Myocyte (in vitro differentiated cells): ENCODE measurements at regions not wholly inside any gene's neighbourhood (a gene's known extent, or its start where the extent isn't known, plus 50 kb on each side); places are given as distances from the start of the nearest gene placed in this dataset.

Experiments
- DNase-seq: peaks from one replicate; pipeline ENCODE4 v3.0.0-alpha.2; 2012; ENCODE audit warnings: low read depth

DNA sequence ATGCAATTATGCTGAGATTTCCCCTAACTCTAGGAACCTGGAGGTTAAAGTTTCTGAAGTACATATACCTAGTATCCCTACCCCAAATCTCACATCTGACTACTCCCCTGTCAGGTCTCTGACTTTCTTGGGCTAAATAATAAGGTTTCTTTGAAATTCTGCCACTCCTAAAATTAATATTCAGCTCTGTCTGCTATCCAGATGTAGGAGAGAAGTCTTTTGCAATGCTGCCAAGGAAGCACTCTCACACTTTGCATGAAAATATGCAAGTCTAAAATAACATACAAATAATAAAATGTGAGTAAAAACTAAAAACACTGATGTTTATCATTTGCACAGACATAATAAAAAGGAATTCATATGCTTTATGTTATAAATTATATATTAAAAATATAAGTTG lies 196.9 kb upstream of the LRFN5 start:
- DNase-seq: no peak

DNA sequence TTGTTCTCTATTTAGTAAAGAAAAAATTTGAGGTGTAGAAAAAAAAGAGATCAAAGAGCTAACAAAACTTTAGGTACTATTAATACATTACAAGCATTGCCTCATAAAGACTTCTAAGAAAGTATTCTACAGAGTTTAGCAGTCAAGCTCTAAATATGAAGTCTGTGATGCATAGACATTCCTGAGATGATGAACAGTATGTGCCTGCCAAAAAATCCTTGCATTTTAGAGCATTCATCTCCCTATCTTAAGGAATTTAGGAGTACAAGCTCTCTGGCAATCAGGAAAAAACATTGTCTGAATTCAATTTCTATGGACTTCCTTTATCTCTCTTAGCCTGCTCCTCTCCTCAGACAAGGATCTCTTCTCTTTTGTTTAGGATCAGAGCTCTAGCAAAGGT lies 202.6 kb upstream of the LRFN5 start:
- no peak for DNase-seq

GRCh38 chr14:41403360-41403759 lies 203.3 kb upstream of the LRFN5 start:
- DNase-seq: no peak

DNA sequence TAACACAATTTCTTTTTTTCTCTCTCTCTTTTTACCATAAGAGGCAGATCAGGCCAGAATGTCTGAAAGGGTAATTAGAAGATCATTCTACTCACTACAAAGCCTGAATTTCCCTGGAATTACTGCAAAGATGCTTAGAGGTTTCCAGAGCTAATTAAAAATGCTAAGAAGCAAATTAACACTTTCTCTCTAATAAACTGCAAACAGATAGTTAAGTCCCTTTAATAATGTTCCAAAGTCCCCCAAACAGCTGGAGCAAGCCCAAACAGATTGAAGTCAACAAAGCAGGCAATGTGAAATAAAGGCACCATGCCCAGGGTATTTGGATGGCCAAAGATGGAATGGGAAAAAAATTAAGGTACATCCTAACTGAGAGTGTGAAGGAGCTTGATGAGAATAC lies 208.8 kb upstream of the LRFN5 start:
- no peak for DNase-seq

- DNase-seq: no peak
These were observed 213.2 kb upstream of the LRFN5 start for GRCh38 chr14:41393512-41393911.

DNA sequence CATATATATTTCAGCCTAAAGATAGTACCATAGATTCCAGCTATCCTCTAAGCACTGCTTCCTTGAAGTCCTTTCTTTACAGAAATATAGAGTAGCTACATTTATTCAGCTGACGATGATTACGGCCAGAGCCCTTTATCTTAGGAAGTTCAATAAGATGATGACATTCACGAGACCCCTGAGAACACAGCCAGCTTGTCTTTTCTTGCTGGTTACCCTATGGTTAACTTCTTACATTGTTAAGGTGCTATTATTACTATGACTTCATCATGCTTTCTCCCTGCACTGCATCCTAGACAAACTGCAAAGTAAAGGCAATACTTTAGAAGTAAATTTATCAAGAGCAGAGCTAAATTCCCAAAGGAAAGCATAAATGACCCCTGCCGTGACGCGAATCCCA lies 214.4 kb upstream of the LRFN5 start:
- no peak for DNase-seq

GRCh38 chr14:41389355-41389754 lies 217.3 kb upstream of the LRFN5 start:
- no peak for DNase-seq

GRCh38 chr14:41385797-41386196 lies 220.9 kb upstream of the LRFN5 start:
- DNase-seq: no peak

- no peak for DNase-seq
These were observed 226.7 kb upstream of the LRFN5 start for GRCh38 chr14:41380017-41380416.

DNA sequence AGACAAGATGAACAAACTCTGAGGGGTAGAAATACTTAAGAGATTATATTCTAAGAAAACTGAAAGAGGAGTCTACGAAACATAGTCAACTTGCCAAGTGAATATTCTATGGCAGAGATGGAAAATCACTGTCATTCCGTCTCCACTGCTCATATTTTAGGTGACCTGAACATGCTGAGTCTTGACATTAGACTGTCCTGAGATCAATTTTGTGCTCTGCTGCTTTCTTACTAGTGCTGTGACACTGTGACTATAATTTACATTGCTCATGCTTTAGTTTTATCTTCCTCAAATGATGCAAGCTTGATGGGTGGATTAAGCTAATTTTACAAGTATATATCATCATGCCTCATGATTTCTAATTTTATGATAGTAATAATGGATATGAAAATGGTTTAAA lies 228.2 kb upstream of the LRFN5 start:
- no peak for DNase-seq

DNA sequence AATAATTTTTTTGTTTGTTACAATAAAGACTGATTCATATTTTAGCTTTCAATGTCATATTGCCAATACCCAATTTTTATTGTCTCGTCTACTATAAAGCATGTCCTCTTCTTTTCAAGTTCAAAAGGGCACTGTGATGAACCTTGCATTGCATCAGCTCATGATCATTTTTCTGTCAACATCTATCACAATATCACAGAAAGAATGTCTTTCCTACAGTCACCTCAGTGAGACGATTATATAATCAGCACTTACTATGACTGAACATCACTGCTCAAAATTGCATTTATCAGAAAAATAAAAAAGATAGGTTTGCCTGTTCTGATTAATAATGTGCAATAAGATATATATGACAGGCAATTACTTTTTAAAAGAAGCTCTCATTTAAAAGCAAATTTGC lies 228.7 kb upstream of the LRFN5 start:
- DNase-seq: no peak

DNA sequence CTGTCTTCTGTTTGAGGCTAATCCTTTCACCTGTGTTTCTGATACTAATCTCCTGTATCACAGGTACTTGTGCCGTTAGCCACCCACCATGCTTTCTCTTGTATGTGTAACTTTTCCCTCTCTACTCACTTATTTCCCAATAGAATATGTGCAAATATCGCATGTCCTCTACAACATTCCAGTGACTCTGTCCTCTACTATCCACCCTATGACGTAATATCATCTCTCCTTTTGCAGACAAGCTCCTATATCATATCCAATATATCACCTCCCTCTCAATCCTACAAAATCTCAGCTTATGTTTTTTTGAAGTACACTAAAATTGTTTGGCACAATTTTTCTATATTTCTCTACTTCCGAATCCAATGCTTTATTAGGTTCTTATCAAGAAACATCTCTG lies 232.6 kb upstream of the LRFN5 start:
- DNase-seq: no peak

- DNase-seq: no peak
These were observed 244.5 kb upstream of the LRFN5 start for GRCh38 chr14:41362139-41362538.

- DNase-seq: no peak
These were observed 246.6 kb upstream of the LRFN5 start for GRCh38 chr14:41360126-41360525.

GRCh38 chr14:41355866-41356265 lies 250.8 kb upstream of the LRFN5 start:
- DNase-seq: no peak

DNA sequence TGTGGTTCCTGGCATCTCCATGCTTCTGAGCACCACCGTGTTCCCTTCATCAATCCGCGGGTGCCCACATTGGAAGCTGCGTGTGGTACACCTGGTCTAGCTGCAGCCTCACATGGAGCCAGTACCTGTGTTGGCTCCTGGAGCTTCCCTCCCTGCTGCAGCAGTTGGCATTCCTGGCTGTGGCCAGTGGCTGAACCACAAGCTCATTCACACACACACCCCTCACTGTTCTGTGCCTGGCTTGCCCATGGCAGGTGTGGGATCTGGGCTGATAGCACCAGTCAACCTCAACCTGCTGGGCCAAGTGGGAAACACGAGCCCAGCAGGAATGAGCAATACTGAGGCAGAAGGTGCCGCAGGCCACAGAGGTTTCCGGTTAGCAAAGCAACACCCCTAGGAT lies 256.2 kb upstream of the LRFN5 start:
- DNase-seq: no peak

- no peak for DNase-seq
These were observed 257.3 kb upstream of the LRFN5 start for GRCh38 chr14:41349289-41349910.

DNA sequence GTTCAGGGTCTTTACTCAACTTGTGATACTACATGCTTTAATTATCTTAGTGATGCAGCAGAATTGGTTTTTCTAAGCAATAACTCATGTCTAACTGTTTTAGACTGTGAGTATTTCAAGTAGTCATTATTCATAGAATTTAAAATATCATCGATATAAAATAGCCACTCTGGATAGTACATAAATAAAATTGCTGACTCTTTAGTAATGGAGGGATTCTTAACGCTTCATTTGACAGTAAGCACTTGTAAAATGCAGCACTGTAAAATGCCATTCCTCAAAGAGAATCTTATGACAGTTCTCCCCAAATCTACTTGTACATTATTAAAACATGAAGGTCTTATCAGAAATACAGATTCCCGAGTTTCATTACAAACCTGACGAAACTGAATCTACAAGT lies 262.8 kb upstream of the LRFN5 start:
- DNase-seq: no peak

DNA sequence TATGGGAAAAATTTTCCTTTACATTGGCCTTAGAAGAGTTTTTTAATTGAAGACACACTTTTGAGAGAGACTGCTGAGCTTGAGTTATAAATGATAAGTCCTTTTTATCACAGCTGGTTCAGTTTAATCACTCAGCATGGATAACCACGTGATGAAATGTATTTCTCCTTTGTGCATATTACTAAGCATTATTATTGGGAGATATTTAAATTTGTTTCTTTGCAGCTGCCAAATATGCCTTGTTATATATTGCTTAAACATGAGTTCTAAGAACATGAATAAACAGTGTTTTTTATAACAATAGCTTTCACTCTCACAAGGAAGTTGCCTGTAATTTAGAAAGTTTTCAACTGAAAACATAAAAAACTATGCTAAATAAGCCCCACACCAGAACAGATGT lies 293.5 kb upstream of the LRFN5 start:
- DNase-seq: no peak

- DNase-seq: no peak
These were observed 303.2 kb upstream of the LRFN5 start for GRCh38 chr14:41303506-41303905.

- DNase-seq: no peak
These were observed 303.9 kb upstream of the LRFN5 start for GRCh38 chr14:41302776-41303175.

DNA sequence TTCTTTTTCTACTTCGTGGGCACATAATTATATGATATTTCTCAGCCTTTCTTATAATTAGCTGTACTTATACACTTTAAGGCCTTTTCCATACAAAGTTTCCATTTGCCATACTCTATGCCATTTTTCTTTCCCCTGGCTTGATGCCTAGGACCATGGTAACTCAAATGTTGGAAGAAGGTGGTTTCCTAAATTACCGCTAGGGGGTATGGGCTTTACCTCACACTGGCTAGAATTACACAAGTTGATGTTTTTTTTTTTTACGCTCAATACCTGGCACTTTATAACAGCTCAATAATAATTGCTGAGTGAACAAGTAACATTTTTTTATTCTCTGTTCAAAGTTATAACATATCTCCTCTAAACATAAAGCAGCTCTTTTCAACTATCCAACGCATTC lies 306.8 kb upstream of the LRFN5 start:
- DNase-seq: no peak

- no peak for DNase-seq
These were observed 308.4 kb upstream of the LRFN5 start for GRCh38 chr14:41298328-41298690.
